NCI-H69 (cell line): ENCODE measurements at regions not wholly inside any gene's neighbourhood (a gene's known extent, or its start where the extent isn't known, plus 50 kb on each side); places are given as distances from the start of the nearest gene placed in this dataset.
"Not testable (repeated sequence)": the region's sequence is repeated elsewhere in the genome, so short reads cannot be mapped to it uniquely, and the experiment has no call there.

Experiments used
- DNase-seq: peaks from one replicate; lab custom pipeline; 2025; lab: John Stamatoyannopoulos, UW

DNA sequence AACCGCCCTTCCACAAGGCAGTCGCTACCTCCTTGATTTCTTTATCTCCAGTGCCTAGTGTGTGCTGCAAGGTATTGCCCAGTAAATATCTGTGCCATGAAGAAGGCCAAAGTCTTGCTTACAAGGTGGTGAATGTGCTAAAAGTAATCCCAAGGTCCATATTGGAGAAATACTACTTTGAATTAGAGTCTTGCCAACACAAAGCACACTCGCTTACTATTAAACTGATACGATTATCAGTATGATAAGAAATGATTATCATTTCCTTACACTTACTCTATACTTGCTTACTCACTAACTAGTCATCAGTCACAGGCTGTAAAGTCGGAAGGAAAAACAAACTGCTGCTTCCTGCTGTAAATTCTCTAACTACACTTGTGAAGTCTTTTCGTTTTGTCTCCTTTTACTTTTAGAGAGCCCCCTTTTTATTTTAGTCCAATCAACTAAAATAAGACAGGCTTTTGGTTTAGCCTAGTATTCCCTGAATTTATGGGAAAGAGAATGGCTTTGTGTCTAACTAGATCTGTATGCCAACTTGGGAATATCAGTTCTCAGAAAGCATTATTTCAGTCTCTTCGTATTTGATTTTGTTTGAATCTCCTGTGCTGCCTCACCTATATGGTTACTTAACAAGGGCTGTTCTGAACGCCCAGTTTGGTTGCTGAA is 107.1 kb upstream of the TSC22D2 start:
- no peak for DNase-seq

- no peak for DNase-seq
Measured at GRCh38 chr3:150300388-150300787, 107.7 kb upstream of the TSC22D2 start.

DNA sequence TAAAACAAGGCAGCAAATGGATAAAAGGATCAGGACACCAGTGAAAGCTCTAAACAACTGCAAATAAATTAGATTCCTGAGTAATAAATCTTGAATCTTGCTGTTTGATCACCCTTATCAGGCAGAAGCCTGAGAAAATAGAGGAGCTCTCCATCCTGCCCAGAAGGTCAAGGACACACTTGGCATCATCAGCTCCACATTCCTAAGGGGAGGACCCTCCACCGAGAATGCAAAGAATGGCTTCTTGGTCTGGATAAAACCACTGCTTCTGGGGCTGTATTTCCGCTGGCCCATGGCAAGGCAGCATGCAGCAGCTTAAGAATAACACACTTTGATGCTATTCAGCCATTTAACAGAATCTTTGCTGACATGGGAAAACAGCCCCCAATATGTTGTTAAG is 108.9 kb upstream of the TSC22D2 start:
- DNase-seq = no peak

- DNase-seq = no peak
Measured at GRCh38 chr3:150296966-150297365, 111.1 kb upstream of the TSC22D2 start.

DNA sequence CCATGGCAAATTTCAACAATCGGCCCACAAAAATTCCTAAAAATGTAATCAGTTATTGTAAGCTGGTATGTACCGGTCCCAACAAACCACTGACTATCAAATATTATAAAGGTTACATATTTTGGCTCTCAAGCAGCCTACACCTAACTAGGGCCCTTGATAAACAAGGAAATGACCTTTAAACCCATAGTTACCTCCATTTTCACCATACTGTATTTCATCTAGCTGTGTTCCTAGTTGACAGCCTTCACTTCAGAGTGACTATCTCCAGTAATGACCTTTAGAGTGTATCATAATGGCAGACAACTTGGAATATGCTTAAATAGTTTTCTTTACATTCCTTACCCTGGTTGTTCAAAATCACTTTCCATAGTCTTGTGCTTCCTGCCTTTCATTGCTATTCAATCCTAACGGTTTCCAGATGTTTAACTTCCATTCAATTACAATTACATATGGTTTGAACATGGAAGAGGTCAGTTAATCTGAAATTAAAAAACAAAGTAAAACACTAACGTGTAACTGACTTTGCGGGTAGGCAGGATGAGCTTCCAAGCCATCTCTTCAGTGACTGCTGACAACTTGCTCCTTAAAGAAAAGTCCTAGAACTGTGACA is 111.9 kb upstream of the TSC22D2 start:
- peak; percentile 5 for DNase-seq

- DNase-seq = peak; percentile 10
Measured at GRCh38 chr3:150293401-150294001, 114.6 kb upstream of the TSC22D2 start.

DNA sequence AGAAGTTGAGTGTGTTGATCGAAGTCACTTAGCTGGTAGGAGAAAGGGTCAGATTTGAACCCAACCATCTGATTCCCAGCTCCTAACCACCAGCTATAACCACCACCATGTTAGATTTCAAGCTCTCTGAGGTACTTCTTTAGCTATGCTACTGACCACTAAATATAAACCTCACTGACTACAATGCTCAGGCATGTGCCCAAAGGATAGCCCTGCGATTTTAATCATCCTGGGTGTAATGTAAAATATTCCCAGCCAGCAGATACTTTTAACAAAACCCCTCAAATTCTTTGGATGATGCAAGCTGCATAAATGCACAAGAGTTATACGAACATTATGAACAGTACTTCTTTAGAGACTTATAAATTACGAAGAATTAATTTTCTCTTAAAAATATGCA is 115.2 kb upstream of the TSC22D2 start:
- DNase-seq = no peak

DNA sequence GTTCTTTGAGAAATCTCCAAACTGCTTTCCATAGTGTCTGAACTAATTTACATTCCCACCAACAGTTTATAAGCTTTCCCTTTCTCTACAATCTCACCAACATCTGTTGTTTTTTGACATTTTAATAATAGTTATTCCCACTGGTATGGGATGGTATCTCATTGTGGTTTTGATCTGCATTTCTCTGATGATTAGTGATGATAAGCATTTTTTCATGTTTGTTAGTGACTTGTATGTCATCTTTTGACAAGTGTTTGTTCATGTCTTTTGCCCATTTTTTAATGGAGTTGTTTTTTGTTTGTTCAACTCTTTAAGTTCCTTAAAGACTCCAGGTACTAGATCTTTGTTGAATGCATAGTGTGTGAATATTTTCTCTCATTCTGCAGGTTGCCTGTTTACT is 116.6 kb upstream of the TSC22D2 start:
- no peak for DNase-seq

GRCh38 chr3:150286390-150287147 is 121.5 kb upstream of the TSC22D2 start:
- peak; percentile 72 for DNase-seq

GRCh38 chr3:150285601-150286000 is 122.5 kb upstream of the TSC22D2 start:
- DNase-seq = no peak

DNA sequence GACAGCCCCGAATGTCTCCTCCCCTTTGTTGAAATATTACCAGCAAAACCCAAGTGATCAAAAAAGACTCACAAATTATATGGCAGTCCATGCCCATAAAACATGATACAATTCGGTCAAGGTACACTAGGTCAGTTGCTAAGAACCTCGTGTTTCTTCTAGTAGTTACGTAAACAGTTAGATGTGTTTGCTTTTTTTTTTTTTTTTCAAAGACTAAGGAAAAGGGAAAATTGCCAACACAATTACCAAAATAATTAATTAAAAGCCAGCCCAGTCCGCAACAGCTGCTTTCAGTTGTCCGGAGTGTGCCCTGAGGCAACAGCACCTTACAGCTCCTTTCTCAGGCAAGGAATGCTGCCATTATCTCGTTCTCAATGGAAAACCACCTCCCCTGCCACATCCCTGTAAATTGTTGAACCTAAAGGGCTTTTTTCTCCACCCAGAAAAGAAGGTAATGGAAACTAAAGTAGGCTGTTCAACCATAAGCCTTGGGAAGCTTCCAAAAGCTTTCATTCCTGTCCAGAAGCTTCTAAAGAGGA is 129.2 kb upstream of the TSC22D2 start:
- DNase-seq = peak; percentile 96

- peak; percentile 34 for DNase-seq
Measured at GRCh38 chr3:150278195-150278594, 129.9 kb upstream of the TSC22D2 start.

DNA sequence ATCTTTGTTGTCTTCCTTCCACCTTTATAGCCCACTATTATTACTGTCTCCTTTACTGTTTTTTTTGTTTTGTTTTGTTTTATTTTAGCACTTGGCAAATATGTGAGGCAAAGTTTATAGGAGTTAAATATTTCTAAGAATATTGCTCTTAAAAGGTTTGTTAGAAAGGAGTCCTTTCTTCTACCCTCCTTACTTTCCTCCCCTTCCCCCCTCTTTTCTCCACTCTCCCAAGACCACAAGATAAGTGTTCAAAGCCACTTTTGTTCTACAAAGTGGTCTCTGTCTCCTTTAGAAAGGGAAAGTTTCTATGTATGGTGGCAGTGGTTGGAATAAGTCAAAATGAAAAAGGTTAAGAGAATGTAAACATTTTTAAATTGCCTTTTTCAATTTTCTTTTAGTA is 130.7 kb upstream of the TSC22D2 start:
- no peak for DNase-seq

DNA sequence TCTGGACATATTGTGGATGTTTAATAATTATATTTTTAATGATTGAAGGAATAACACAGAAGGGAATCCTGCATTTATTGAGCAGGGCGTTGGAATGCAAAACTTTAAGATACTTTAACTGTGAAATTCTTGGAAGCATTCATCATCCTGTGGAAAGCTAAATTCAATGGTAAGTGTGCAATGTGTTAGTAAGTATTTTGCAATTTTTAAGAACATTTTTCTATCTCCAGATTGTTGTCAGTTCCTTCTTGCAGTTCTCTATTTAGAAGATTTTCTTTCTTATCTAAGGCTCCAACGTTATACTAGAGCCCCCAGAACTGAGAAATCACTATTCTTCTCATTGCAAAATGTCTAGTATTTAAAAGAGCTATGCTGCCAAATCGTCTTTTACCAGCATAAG is 132.2 kb upstream of the TSC22D2 start:
- DNase-seq = no peak

GRCh38 chr3:150274372-150274771 is 133.7 kb upstream of the TSC22D2 start:
- DNase-seq = no peak

DNA sequence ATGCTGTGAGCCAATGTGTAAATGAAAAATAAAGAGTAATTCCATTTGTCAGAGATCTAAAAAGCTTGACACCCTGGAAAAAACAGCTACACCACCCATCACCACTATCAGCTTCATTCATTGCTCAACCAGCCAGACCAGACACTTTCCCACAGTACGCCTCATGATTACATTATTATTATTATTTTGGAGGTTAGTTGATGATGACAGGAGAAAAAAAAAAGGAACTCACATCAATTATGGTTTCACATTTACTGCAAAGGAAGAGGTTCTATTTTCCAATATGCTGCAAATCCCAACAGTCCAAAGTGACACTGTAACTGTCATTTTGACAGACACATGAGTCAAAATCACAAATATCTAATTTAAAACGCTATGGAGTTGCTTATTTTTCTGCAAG is 134.7 kb upstream of the TSC22D2 start:
- no peak for DNase-seq

DNA sequence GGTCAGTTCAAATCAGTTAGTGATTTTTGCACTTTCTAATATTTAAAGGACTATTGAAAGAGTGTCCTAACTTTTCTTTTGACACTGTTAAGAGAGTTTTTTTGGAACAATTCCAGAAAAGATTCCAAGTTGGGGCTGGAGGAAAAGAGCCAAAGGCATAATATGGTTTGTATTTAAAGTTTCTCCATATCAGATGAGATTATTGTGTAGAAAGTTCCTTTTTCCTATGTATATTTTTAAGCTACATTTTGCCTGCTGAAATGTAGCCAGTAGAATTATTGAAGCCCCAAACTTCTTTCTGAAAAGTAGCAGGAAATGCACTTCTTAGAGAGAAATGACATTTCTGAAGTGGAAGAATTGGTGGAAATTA is 136.5 kb upstream of the TSC22D2 start:
- DNase-seq = no peak

DNA sequence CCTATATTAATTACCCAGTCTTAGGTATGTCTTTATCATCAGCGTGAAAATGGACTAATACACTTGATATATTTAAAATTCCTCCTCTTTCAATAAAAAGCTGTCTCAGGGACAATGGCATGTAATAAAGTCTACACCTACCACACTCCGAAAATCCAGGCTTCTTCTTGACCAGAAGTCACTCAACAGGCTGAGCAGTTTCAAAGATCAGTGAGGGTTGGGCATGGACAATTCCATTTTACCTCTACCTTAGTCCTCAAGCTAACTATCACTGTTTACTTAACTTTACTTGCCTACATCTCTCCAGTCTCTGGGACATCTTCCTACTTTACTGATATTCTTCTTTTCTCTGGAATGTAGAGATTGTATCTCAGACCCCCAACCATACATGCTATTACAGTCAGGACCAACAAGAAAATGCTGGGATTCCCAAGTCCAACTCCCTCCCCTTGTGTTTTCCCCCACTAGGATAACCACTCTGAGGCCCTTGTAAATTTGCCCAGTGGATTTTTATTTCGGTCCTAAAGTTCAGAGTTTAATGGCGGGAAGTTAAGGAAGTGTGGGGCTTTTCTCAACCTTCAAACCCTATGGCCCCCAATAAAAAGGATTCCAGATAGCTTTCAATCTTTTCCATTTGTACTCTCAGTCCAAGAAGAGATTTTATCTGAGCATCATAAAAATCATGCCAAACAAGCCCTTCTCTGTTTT is 137.1 kb upstream of the TSC22D2 start:
- DNase-seq = no peak

- not testable (repeated sequence) for DNase-seq
Measured at GRCh38 chr3:150270444-150270843, 137.7 kb upstream of the TSC22D2 start.

DNA sequence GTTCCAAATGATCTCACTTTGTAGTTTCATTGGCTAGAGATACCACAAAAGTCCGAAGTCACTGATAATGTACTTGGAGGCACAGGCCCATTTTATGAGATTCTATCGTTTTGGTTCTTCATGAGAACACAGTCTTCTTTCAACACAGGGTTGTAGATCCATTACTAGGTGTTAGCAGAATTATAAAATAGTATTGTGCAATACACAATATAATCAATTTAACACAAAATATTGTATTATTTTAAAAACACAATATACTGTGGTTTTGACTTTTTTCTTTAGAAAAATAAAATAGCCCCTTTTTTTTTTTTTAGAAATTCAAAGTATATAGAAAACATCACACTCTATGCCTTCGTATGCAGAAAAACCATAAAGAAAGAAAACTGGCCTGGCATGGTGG is 138.6 kb upstream of the TSC22D2 start:
- DNase-seq = no peak

DNA sequence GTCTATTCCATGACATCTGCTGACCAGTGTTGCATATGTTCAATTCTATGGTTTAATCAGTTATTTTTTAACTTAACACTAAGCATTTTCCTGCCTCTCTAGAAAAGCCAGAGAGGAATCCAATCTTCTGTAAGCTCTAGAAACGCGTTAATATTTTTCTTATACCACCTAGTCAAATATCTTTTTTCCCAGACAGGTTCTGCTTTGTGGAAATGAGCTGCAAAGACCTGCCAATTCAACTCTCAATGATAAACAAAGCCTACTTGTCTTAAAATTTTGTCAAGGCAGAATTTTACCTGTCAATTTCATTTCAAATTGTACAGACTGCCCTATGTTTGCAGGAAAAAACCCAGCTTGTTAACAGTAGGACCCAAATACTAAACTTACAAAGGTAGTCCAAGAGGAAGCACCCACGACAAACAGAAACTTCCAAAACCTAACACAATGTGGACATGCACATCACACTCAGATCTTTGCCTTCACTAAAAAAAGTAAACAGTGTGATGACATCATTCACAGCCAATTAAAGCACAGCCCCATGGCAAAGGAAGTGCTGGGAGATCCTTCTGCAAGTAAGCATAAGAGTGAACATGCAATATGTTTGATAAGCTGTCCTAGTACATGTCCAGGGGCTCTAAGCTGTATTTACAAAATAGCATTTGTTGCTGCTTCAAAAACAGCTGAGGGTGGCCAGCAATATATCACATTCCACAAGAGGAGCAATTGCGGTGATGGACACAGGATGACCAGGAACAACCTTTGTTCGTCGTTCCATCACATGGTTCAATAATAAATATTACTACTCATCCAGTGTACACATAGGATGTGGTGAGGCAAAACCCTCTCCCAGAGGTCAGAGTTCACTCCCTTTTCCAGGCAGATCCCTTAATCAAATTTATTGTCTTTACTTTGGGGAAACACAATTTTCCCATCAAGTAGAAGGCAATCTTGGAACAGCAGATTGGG is 139.4 kb upstream of the TSC22D2 start:
- peak; percentile 61 for DNase-seq
